ENCODE measurements at regions not wholly inside any gene's neighbourhood (a gene's known extent, or its start where the extent isn't known, plus 50 kb on each side); places are given as distances from the start of the nearest gene placed in this dataset.

DNA sequence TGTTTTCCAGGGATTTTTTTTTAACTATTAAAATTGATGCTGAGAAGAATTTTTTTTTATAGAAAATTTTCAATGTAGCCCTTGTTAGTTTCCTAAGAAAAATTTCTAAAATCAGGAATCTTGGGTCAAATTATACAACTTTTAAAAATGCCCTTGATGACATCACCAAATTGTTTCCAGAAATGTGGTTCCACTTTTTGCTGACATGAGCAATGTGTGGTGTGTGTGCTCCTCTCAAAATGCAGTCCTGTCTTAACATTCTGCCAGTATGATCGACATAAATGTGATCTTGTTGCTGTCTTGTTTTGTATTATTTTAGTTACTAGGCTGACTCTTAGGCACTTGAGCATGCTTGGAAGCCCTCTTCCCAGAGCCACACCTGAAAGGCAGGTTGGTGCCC is 89.7 kb upstream of the ST6GAL2 start:
- no TSS peak for BruUV-seq (replicated peaks)
- ChIA-PET CTCF (ENCODE audit: low intra/inter-chr PET ratio) (no interaction called here), POLR2A (no interaction called here)
- Histone ChIP-seq H3K36me3 (ENCODE audit: control insufficient read depth, insufficient read depth, low read length) (no peaks in the 10 kb centered on the region), H3K9ac (ENCODE audit: insufficient read depth in 1 of 2, low read depth in 2 of 2, low read length in 2 of 2) (no peak overlapping the region), H4K20me1 (replicated peaks; ENCODE audit: control insufficient read depth, insufficient read depth, low read length) (no peaks in the 10 kb centered on the region), H3K27ac (ENCODE audit: extremely low read depth, low read depth, low read length) (no peak overlapping the region), H3K4me3 (no peak overlapping the region), H3K4me1 (replicated peaks in 1 of 2; ENCODE audit: control insufficient read depth in 2 of 2, insufficient read depth in 2 of 2, low read length in 2 of 2) (no peaks in the 10 kb centered on the region), H3K27me3 (ENCODE audit: control insufficient read depth in 2 of 2, insufficient read depth in 2 of 2, low read length in 2 of 2) (no peaks in the 10 kb centered on the region), H3K9me3 (replicated peaks; ENCODE audit: control insufficient read depth, insufficient read depth, low read depth, low read length) (no peaks in the 10 kb centered on the region), H3K79me2 (ENCODE audit: control insufficient read depth, insufficient read depth, low read length) (no peaks in the 10 kb centered on the region), H2AFZ (ENCODE audit: low read depth, low read length) (no peak overlapping the region), H3K4me2 (ENCODE audit: insufficient read depth, low read length) (no peak overlapping the region), H3K9me1 (ENCODE audit: control insufficient read depth, insufficient read depth, low read length) (no peaks in the 10 kb centered on the region)
- intact Hi-C loops (cut with micrococcal nuclease) (no loop called here), in situ Hi-C loops (cut with MboI) (no loop called here)
- no peak for DNase-seq (ENCODE audit: extremely low read depth in 1 of 4, low spot score in 3 of 4)
- TF ChIP-seq TFAP4 (CRISPR knock-in tag; IDR thresholded peaks at IDR 0.05; ENCODE audit: borderline replicate concordance) (no peak), SRSF9 (IDR thresholded peaks at IDR 0.05; ENCODE audit: borderline replicate concordance, low read depth, low read length) (no peak), BACH1 (tag; IDR thresholded peaks at IDR 0.05) (no peak), SMARCE1 (IDR thresholded peaks at IDR 0.05) (no peak)
- WGBS (ENCODE audit: insufficient coverage, low coverage, missing lambda C conversion rate), result 0% methylated on average over 1 of the region's 1 CpG
- no peak for FAIRE-seq
- no peak for ATAC-seq

DNA sequence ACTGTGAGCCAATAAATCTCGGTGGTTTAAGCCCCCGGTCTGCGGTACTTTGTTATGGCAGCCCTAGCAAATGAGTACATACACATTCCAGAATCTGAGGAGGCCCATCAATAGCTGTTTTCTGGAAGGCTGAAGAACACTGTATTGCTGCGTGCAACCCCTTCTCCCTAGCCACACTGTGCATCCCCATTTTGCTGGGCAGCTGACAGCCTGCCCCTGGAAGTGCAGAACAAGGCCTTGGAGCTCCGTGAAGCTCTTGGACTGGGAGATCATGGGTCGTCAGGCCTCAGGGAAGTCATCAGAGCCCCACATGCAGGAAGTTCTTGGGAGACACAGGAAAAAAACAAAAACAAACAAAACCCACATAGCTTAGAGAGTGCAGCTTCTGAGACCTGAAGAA is 90.6 kb upstream of the ST6GAL2 start:
- H3K9me3 ChIP-seq (replicated peaks; ENCODE audit: control insufficient read depth, insufficient read depth, low read depth, low read length), result no peaks in the 10 kb centered on the region
- no peaks in the 10 kb centered on the region for H3K79me2 ChIP-seq (ENCODE audit: control insufficient read depth, insufficient read depth, low read length)
- no peak overlapping the region for H2AFZ ChIP-seq (ENCODE audit: low read depth, low read length)
- no peaks in the 10 kb centered on the region for H4K20me1 ChIP-seq (replicated peaks; ENCODE audit: control insufficient read depth, insufficient read depth, low read length)
- BruUV-seq (replicated peaks), result no TSS peak
- ChIA-PET POLR2A (no interaction called here), CTCF (ENCODE audit: low intra/inter-chr PET ratio) (no interaction called here)
- DNase-seq (ENCODE audit: extremely low read depth in 1 of 4, low spot score in 3 of 4) (no peak), FAIRE-seq (no peak), ATAC-seq (no peak)
- intact Hi-C loops (cut with micrococcal nuclease), result no loop called here
- H3K4me3 ChIP-seq, result no peak overlapping the region
- H3K9ac ChIP-seq (ENCODE audit: insufficient read depth in 1 of 2, low read depth in 2 of 2, low read length in 2 of 2), result no peak overlapping the region
- no peak overlapping the region for H3K4me2 ChIP-seq (ENCODE audit: insufficient read depth, low read length)
- H3K27ac ChIP-seq (ENCODE audit: extremely low read depth, low read depth, low read length), result no peak overlapping the region
- 4% methylated on average over 6 of the region's 6 CpGs for WGBS (ENCODE audit: insufficient coverage, low coverage, missing lambda C conversion rate)
- H3K36me3 ChIP-seq (ENCODE audit: control insufficient read depth, insufficient read depth, low read length), result no peaks in the 10 kb centered on the region
- H3K4me1 ChIP-seq (replicated peaks in 1 of 2; ENCODE audit: control insufficient read depth in 2 of 2, insufficient read depth in 2 of 2, low read length in 2 of 2), result no peaks in the 10 kb centered on the region
- in situ Hi-C loops (cut with MboI), result no loop called here
- no peaks in the 10 kb centered on the region for H3K27me3 ChIP-seq (ENCODE audit: control insufficient read depth in 2 of 2, insufficient read depth in 2 of 2, low read length in 2 of 2)
- no peaks in the 10 kb centered on the region for H3K9me1 ChIP-seq (ENCODE audit: control insufficient read depth, insufficient read depth, low read length)
- TF ChIP-seq NFE2L1 (tag; IDR thresholded peaks at IDR 0.05; ENCODE audit: borderline replicate concordance, low read depth), result no peak
- no peak for TF ChIP-seq XRCC4 (IDR thresholded peaks at IDR 0.05; ENCODE audit: extremely low read depth, insufficient read depth, insufficient read length)
- TF ChIP-seq STAG1 (CRISPR knock-in tag; IDR thresholded peaks at IDR 0.05; ENCODE audit: borderline replicate concordance), result no peak
- TF ChIP-seq ZNF511 (CRISPR knock-in tag; IDR thresholded peaks at IDR 0.05), result no peak
- no peak for TF ChIP-seq NKRF (IDR thresholded peaks at IDR 0.05; ENCODE audit: borderline replicate concordance)
- no peak for TF ChIP-seq SRF (CRISPR knock-in tag; IDR thresholded peaks at IDR 0.05)
- TF ChIP-seq ADNP (tag; IDR thresholded peaks at IDR 0.05), result no peak

All from K562 (cell line).